GM12891 (cell line): ENCODE measurements at regions not wholly inside any gene's neighbourhood (a gene's known extent, or its start where the extent isn't known, plus 50 kb on each side); places are given as distances from the start of the nearest gene placed in this dataset.

Experiments used
- POLR2A ChIP-seq: IDR thresholded peaks from 2 replicates; pipeline ENCODE4 v1.6.1; 2011; ENCODE audit warnings: low read depth, low read length, control low read depth
- POLR2AphosphoS5 ChIP-seq: IDR thresholded peaks from 2 replicates; pipeline ENCODE4 v1.6.1; 2011; ENCODE audit warnings: low read depth, low read length, control low read depth

DNA sequence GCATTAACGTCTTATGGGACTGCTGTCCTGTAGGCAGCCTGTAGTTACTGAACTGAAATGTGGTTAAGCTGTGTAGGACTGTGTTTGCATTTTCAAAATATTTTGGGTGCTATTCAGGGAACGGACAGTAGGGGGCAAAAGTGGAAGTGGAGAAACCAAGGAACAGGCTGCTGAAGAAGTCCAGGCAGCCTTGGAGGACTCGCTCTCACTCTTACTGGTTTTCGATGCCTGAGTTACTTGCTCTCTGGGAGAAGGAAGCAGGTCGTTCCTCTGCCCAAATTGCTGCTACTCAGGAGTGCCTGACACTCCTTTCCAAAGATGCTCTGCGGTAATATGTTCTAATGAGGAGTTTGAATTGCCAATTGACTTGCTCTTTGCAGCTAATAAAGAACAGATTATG is 64.5 kb upstream of the RBFOX1 start:
- no peak for TF ChIP-seq POLR2AphosphoS5
- no peak for TF ChIP-seq POLR2A
